Right cardiac atrium (tissue), 5 donors: ENCODE measurements at regions not wholly inside any gene's neighbourhood (a gene's known extent, or its start where the extent isn't known, plus 50 kb on each side); places are given as distances from the start of the nearest gene placed in this dataset.

ENCODE experiments used
- ATAC-seq, 2 donors: fragments of 200-7000 bp; cut with Tn5 transposase; one replicate each; pipeline versions ENCODE4 v1.8.0 to v1.9.1; 2020; ENCODE audit warnings: moderate library complexity in 2 of 2, mild to moderate bottlenecking in 1 of 2
- DNase-seq, 3 donors: peaks; one replicate each; pipeline ENCODE4 v3.0.0-alpha.2; 2020
- H3K27ac ChIP-seq: one replicate; pipeline ENCODE4 v1.5.1; 2013; ENCODE audit warnings: mild to moderate bottlenecking, low read length, control low read depth, moderate library complexity
- H3K27me3 ChIP-seq: one replicate; pipeline ENCODE4 v1.6.1; 2013; ENCODE audit not compliant: control insufficient read depth, insufficient read depth
- H3K4me1 ChIP-seq: one replicate; pipeline ENCODE4 v1.6.1; 2013; ENCODE audit warnings: low read length; ENCODE audit not compliant: control insufficient read depth, insufficient read depth
- H3K4me3 ChIP-seq: one replicate; pipeline ENCODE4 v1.5.1; 2013; ENCODE audit warnings: low read length, control low read depth
- H3K9me3 ChIP-seq: one replicate; pipeline ENCODE4 v1.6.1; 2013; ENCODE audit warnings: low read length; ENCODE audit not compliant: control insufficient read depth
- WGBS: extraction: QIAGEN DNeasy Blood & Tissue Kit; methylation state at CpG from one replicate; pipeline ENCODE4 v1.1.7; 2013; 5-methylcytosine and 5-hydroxymethylcytosine counted together
- intact Hi-C, 4 donors: fragments of 100-400 bp; cut with DNase I; formaldehyde crosslinking; loops; one replicate each; pipeline versions ENCODE4 v1.11.0 to v1.14.0; 2022 to 2023
- donor health status: healthy with polysubstance abuse.
- donor health status: DM: no; HTN: yes; CAD: no.
- donor health status: DM: no; HTN: no; CAD: no.
- donor health status: DM: no; HTN: yes; CAD: no; lungs with severe emphysema.
- donor health status: DM: yes; HTN: yes; CAD: no.

DNA sequence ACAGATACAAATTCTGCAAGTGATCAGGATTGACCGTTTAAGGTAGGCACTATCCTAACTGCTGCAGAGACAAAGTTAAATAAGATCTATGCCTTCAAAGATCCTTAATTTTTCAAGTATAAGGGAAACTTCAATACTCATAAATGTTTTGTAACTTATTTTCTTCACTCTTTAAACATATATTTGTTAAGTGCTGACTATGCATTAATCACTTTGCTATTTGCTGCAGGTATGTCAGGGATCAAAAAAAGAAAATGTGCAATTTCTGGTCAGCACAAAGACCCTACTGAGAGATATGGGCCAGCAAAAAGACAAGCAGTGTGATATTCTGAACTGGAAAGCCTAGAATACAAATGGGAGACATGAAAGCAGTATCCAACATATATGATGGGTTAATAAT is 756.1 kb upstream of the PCDH9 start:
- H3K4me3 ChIP-seq: no peak overlapping the region
- H3K4me1 ChIP-seq: no peaks in the 10 kb centered on the region
- intact Hi-C loops: no loop called here
- no peaks in the 10 kb centered on the region for H3K27me3 ChIP-seq
- WGBS: 82% methylated on average over 1 of the region's 1 CpG
- H3K27ac ChIP-seq: no peak overlapping the region
- DNase-seq: no peak
- no peaks in the 10 kb centered on the region for H3K9me3 ChIP-seq
- no peak for ATAC-seq

GRCh38 chr13:67977066-67977465 is 746.9 kb upstream of the PCDH9 start:
- DNase-seq (no peak), ATAC-seq (no peak)
- 27% methylated on average over 2 of the region's 2 CpGs for whole genome bisulfite sequencing
- H3K9me3 ChIP-seq: no peaks in the 10 kb centered on the region
- no peak overlapping the region for H3K4me3 ChIP-seq
- H3K27me3 ChIP-seq: no peaks in the 10 kb centered on the region
- H3K4me1 ChIP-seq: no peaks in the 10 kb centered on the region
- H3K27ac ChIP-seq: no peak overlapping the region
- intact Hi-C loops: no loop called here

GRCh38 chr13:67971291-67971690 is 741.2 kb upstream of the PCDH9 start:
- intact Hi-C loops: no loop called here

DNA sequence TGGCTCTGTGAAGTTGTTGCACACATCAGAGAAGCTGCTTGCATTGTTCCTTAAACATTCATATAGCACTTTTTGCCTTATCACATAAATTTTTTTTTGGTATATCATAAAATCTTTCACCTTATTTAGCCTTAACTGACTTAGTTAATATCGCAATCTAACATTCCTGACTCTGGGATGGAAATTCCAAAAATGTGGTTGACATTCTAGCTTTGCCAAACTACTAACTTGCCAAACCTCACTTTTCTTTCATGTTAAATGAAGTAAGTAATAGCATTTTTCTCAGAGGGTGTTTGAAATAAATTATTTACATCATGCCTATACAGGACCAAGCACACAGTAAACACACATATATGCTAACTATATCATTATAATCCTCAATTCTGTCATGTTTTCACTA is 736.9 kb upstream of the PCDH9 start:
- no peak for ATAC-seq
- H3K27ac ChIP-seq: no peak overlapping the region
- DNase-seq: no peak
- no peaks in the 10 kb centered on the region for H3K9me3 ChIP-seq
- H3K4me3 ChIP-seq: no peak overlapping the region
- WGBS: 76% methylated on average over 1 of the region's 1 CpG
- H3K4me1 ChIP-seq: no peaks in the 10 kb centered on the region
- intact Hi-C loops: no loop called here
- H3K27me3 ChIP-seq: no peaks in the 10 kb centered on the region

More at GRCh38 chr13:67971291-67971690, 741.2 kb upstream of the PCDH9 start:
- ATAC-seq (no peak), DNase-seq (no peak)
- no peak overlapping the region for H3K27ac ChIP-seq
- no peaks in the 10 kb centered on the region for H3K4me1 ChIP-seq
- H3K4me3 ChIP-seq: no peak overlapping the region
- H3K9me3 ChIP-seq: no peaks in the 10 kb centered on the region
- 58% methylated on average over 5 of the region's 5 CpGs for WGBS
- no peaks in the 10 kb centered on the region for H3K27me3 ChIP-seq

GRCh38 chr13:67966065-67966464 is 735.9 kb upstream of the PCDH9 start:
- WGBS: 60% methylated on average over 1 of the region's 1 CpG
- intact Hi-C loops: no loop called here
- Histone ChIP-seq H3K4me1 (no peaks in the 10 kb centered on the region), H3K27ac (no peak overlapping the region), H3K27me3 (no peaks in the 10 kb centered on the region), H3K9me3 (no peaks in the 10 kb centered on the region), H3K4me3 (no peak overlapping the region)
- ATAC-seq: no peak
- DNase-seq: no peak

- ATAC-seq (no peak), DNase-seq (no peak)
- 53% methylated on average over 1 of the region's 1 CpG for WGBS
- Histone ChIP-seq H3K27me3 (no peaks in the 10 kb centered on the region), H3K9me3 (no peaks in the 10 kb centered on the region), H3K27ac (no peak overlapping the region), H3K4me1 (no peaks in the 10 kb centered on the region), H3K4me3 (no peak overlapping the region)
- intact Hi-C loops: no loop called here
Measured at GRCh38 chr13:67964986-67965385, 734.9 kb upstream of the PCDH9 start.

- Histone ChIP-seq H3K4me3 (no peak overlapping the region), H3K27me3 (no peaks in the 10 kb centered on the region), H3K27ac (no peak overlapping the region), H3K4me1 (no peaks in the 10 kb centered on the region), H3K9me3 (no peaks in the 10 kb centered on the region)
- intact Hi-C loops: no loop called here
- WGBS: 45% methylated on average over 2 of the region's 2 CpGs
- ATAC-seq: no peak
- no peak for DNase-seq
Measured at GRCh38 chr13:67964091-67964490, 734.0 kb upstream of the PCDH9 start.

GRCh38 chr13:67961331-67961730 is 731.2 kb upstream of the PCDH9 start:
- 45% methylated on average over 2 of the region's 2 CpGs for WGBS
- no peak for DNase-seq
- intact Hi-C loops: no loop called here
- Histone ChIP-seq H3K27ac (no peak overlapping the region), H3K9me3 (no peaks in the 10 kb centered on the region), H3K27me3 (no peaks in the 10 kb centered on the region), H3K4me3 (no peak overlapping the region), H3K4me1 (no peaks in the 10 kb centered on the region)
- no peak for ATAC-seq

GRCh38 chr13:67951431-67951830 is 721.3 kb upstream of the PCDH9 start:
- intact Hi-C loops: no loop called here
- H3K27ac ChIP-seq: no peak overlapping the region
- no peaks in the 10 kb centered on the region for H3K27me3 ChIP-seq
- no peak overlapping the region for H3K4me3 ChIP-seq
- no peaks in the 10 kb centered on the region for H3K4me1 ChIP-seq
- 73% methylated on average over 2 of the region's 2 CpGs for WGBS
- no peaks in the 10 kb centered on the region for H3K9me3 ChIP-seq
- DNase-seq: no peak
- no peak for ATAC-seq

GRCh38 chr13:67950603-67951002 is 720.5 kb upstream of the PCDH9 start:
- no peak for ATAC-seq
- intact Hi-C loops: no loop called here
- DNase-seq: no peak
- no peaks in the 10 kb centered on the region for H3K4me1 ChIP-seq
- H3K9me3 ChIP-seq: no peaks in the 10 kb centered on the region
- H3K27me3 ChIP-seq: no peaks in the 10 kb centered on the region
- 65% methylated on average over 3 of the region's 3 CpGs for WGBS
- no peak overlapping the region for H3K27ac ChIP-seq
- H3K4me3 ChIP-seq: no peak overlapping the region

DNA sequence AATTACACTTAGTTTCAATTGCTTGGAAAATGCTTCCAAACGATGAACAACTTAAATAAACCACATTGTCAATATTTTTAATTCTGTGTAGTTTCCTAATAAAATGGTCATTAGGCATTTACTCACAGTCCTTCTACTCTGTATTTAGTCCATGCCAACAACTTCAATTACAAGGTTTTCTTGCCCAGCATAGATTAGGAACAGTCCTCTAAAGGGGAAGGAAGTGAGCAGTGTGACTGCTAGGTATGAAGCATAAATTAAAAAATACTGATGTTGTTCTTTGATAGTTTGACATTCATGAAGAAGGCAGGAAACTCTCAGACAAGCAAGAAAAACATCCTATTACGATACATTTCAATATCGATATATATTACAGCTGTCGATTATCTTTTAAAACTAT is 716.0 kb upstream of the PCDH9 start:
- no peak overlapping the region for H3K4me3 ChIP-seq
- WGBS: 76% methylated on average over 4 of the region's 4 CpGs
- no peaks in the 10 kb centered on the region for H3K9me3 ChIP-seq
- no peaks in the 10 kb centered on the region for H3K4me1 ChIP-seq
- H3K27me3 ChIP-seq: no peaks in the 10 kb centered on the region
- no peak overlapping the region for H3K27ac ChIP-seq
- intact Hi-C loops: no loop called here
- no peak for ATAC-seq
- no peak for DNase-seq

- DNase-seq (no peak), ATAC-seq (no peak)
- Histone ChIP-seq H3K4me1 (no peaks in the 10 kb centered on the region), H3K27me3 (no peaks in the 10 kb centered on the region), H3K4me3 (no peak overlapping the region), H3K27ac (no peak overlapping the region), H3K9me3 (no peaks in the 10 kb centered on the region)
- intact Hi-C loops: no loop called here
- 68% methylated on average over 4 of the region's 4 CpGs for WGBS
Measured at GRCh38 chr13:67943116-67943515, 713.0 kb upstream of the PCDH9 start.
